ENCODE measurements at regions not wholly inside any gene's neighbourhood (a gene's known extent, or its start where the extent isn't known, plus 50 kb on each side); places are given as distances from the start of the nearest gene placed in this dataset.

DNA sequence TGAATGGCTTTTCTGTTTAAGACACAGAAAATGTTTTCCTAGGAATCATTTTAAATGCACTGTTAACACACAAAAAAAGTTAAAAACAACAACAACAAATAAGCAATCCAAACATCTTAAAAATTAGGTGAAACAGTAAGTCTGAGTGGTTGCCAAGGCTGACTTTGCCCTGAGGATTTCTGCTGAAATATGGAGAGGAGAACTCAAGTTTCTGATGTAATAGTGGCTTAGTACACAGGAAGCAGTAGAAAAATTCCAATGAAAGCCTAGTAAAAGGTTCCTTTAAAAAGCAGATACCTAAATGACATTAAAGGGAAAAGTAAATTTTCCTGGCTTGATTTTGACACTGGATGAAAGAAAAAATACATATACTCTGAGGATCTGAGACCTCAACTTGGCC is 184.2 kb downstream of the EPM2A start:
- intact Hi-C loops (cut with DNase I): no loop called here
- Histone ChIP-seq H3K4me1 (no peaks in the 10 kb centered on the region), H3K27me3 (no peaks in the 10 kb centered on the region), H3K27ac (no peak overlapping the region), H3K36me3 (no peaks in the 10 kb centered on the region), H3K9me3 (no peaks in the 10 kb centered on the region), H3K4me3 (no peak overlapping the region)
- no peak for FAIRE-seq
- DNase-seq: no peak
- no peak for ATAC-seq
- TF ChIP-seq CTCF (IDR thresholded peaks at IDR 0.05): no peak

- intact Hi-C loops (cut with DNase I): no loop called here
- no peak for FAIRE-seq
Measured at GRCh38 chr6:145555084-145555483, 180.2 kb downstream of the EPM2A start.

GRCh38 chr6:145557474-145557873 is 177.8 kb downstream of the EPM2A start:
- Histone ChIP-seq H3K36me3 (no peaks in the 10 kb centered on the region), H3K4me3 (no peak overlapping the region), H3K9me3 (no peaks in the 10 kb centered on the region), H3K4me1 (no peaks in the 10 kb centered on the region), H3K27me3 (no peaks in the 10 kb centered on the region), H3K27ac (no peak overlapping the region)
- ATAC-seq (no peak), FAIRE-seq (no peak), DNase-seq (no peak)
- TF ChIP-seq CTCF (IDR thresholded peaks at IDR 0.05): no peak
- intact Hi-C loops (cut with DNase I): no loop called here

More at GRCh38 chr6:145555084-145555483, 180.2 kb downstream of the EPM2A start:
- no peak for TF ChIP-seq CTCF (IDR thresholded peaks at IDR 0.05)
- Histone ChIP-seq H3K27me3 (no peaks in the 10 kb centered on the region), H3K36me3 (no peaks in the 10 kb centered on the region), H3K27ac (no peak overlapping the region), H3K4me1 (no peaks in the 10 kb centered on the region), H3K4me3 (no peak overlapping the region), H3K9me3 (no peaks in the 10 kb centered on the region)
- ATAC-seq (no peak), DNase-seq (no peak)
- 51 to 54% methylated on average over 1 of the region's 1 CpG for WGBS, 2 donors

- no peak for FAIRE-seq
- no peak for ATAC-seq
- H3K9me3 ChIP-seq: no peaks in the 10 kb centered on the region
- H3K4me1 ChIP-seq: no peaks in the 10 kb centered on the region
- H3K27ac ChIP-seq: no peak overlapping the region
- intact Hi-C loops (cut with DNase I): no loop called here
- H3K36me3 ChIP-seq: no peaks in the 10 kb centered on the region
- TF ChIP-seq CTCF (IDR thresholded peaks at IDR 0.05): no peak
- H3K4me3 ChIP-seq: no peak overlapping the region
- DNase-seq: no peak
- H3K27me3 ChIP-seq: no peaks in the 10 kb centered on the region
- 58 to 59% methylated on average over 1 of the region's 1 CpG for WGBS, 2 donors
Measured at GRCh38 chr6:145559836-145560235, 175.5 kb downstream of the EPM2A start.

DNA sequence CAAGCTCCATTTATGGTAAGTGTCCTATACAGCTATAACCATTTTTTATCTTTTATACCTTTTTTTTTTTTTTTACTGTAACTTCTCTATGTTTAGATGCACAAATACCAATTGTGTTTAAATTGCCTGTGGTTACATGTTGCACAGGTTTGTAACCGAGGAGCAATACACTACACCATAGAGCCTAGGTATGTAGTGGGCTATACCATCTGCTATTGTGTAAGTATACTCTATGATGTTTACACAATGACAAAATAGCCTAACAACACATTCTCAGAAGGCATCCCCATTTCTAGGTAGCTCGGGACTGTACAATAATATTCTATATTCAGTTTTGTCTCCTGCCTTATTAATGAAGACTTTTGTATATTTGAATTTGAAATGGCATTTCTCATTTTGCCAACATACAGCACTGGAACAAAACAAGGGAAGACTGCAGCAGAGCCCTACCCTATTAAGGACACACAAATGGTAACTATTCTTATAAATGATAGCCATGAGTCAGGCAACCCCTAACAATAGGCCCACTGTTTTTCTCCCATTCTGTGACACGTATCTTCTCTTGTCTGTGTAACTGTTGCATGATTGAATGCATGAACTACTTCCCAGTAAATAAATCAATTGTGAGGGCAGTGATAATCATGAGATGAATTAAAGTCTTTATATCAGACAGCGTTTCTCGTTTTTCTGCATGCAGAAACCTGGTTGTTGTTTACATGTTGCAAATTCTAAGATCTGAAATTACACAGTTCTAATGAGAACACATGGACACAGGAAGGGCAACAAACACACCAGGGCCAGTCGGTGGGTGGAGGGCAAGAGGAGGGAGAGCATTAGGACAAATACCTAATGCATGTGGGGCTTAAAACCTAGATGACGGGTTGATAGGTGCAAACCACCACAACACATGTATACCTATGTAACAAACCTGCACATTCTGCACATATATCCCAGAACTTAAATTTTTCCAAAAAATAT is 173.9 kb downstream of the EPM2A start:
- intact Hi-C loops (cut with DNase I): no loop called here
- no peaks in the 10 kb centered on the region for H3K27me3 ChIP-seq
- no peaks in the 10 kb centered on the region for H3K36me3 ChIP-seq
- no peaks in the 10 kb centered on the region for H3K4me1 ChIP-seq
- H3K27ac ChIP-seq: no peak overlapping the region
- 39 to 49% methylated on average over 7 of the region's 7 CpGs for WGBS, 2 donors
- no peak for FAIRE-seq
- no peak for DNase-seq
- TF ChIP-seq CTCF (IDR thresholded peaks at IDR 0.05): no peak
- no peaks in the 10 kb centered on the region for H3K9me3 ChIP-seq
- ATAC-seq: no peak
- no peak overlapping the region for H3K4me3 ChIP-seq
